Myocyte (in vitro differentiated cells): ENCODE measurements at regions not wholly inside any gene's neighbourhood (a gene's known extent, or its start where the extent isn't known, plus 50 kb on each side); places are given as distances from the start of the nearest gene placed in this dataset.
A peak's percentile ranks its signal among the peaks of the same experiment; 100 is the strongest.
"Not testable (repeated sequence)": the region's sequence is repeated elsewhere in the genome, so short reads cannot be mapped to it uniquely, and the experiment has no call there.

Experiments used
- DNase-seq: peaks from one replicate; pipeline ENCODE4 v3.0.0-alpha.2; 2012; ENCODE audit warnings: low read depth

GRCh38 chr2:111494981-111495315 lies 374.2 kb downstream of the BCL2L11 start:
- not testable (repeated sequence) for DNase-seq

- peak; percentile 84 for DNase-seq
These were observed 374.9 kb downstream of the BCL2L11 start for GRCh38 chr2:111495636-111496035.

GRCh38 chr2:111496176-111496575 lies 375.5 kb downstream of the BCL2L11 start:
- DNase-seq = peak; percentile 47

GRCh38 chr2:111496860-111497259 lies 376.1 kb downstream of the BCL2L11 start:
- not testable (repeated sequence) for DNase-seq

- peak; percentile 49 for DNase-seq
These were observed 376.6 kb downstream of the BCL2L11 start for GRCh38 chr2:111497270-111497669.

- not testable (repeated sequence) for DNase-seq
These were observed 379.9 kb downstream of the BCL2L11 start for GRCh38 chr2:111500536-111501062.

GRCh38 chr2:111503844-111504570 lies 380.0 kb downstream of the ANAPC1 start:
- DNase-seq = not testable (repeated sequence)

GRCh38 chr2:111504571-111504942 lies 379.4 kb downstream of the ANAPC1 start:
- DNase-seq = not testable (repeated sequence)

GRCh38 chr2:111505267-111505666 lies 378.7 kb downstream of the ANAPC1 start:
- not testable (repeated sequence) for DNase-seq

GRCh38 chr2:111506936-111507335 lies 377.1 kb downstream of the ANAPC1 start:
- not testable (repeated sequence) for DNase-seq

GRCh38 chr2:111509225-111509869 lies 374.6 kb downstream of the ANAPC1 start:
- not testable (repeated sequence) for DNase-seq

- DNase-seq = not testable (repeated sequence)
These were observed 373.6 kb downstream of the ANAPC1 start for GRCh38 chr2:111510384-111510783.

GRCh38 chr2:111511062-111511461 lies 372.9 kb downstream of the ANAPC1 start:
- DNase-seq = not testable (repeated sequence)

- DNase-seq = not testable (repeated sequence)
These were observed 371.6 kb downstream of the ANAPC1 start for GRCh38 chr2:111512378-111512777.

- not testable (repeated sequence) for DNase-seq
These were observed 369.9 kb downstream of the ANAPC1 start for GRCh38 chr2:111514138-111514537.

- DNase-seq = not testable (repeated sequence)
These were observed 366.8 kb downstream of the ANAPC1 start for GRCh38 chr2:111517050-111517720.

- DNase-seq = not testable (repeated sequence)
These were observed 366.3 kb downstream of the ANAPC1 start for GRCh38 chr2:111517721-111518053.

GRCh38 chr2:111519071-111519470 lies 364.9 kb downstream of the ANAPC1 start:
- no peak for DNase-seq

- peak; percentile 15 for DNase-seq
These were observed 361.7 kb downstream of the ANAPC1 start for GRCh38 chr2:111522231-111522768.

GRCh38 chr2:111523009-111523408 lies 361.0 kb downstream of the ANAPC1 start:
- DNase-seq = no peak

GRCh38 chr2:111525026-111525425 lies 359.0 kb downstream of the ANAPC1 start:
- DNase-seq = not testable (repeated sequence)
